Liver (tissue), 8 donors: ENCODE measurements at regions not wholly inside any gene's neighbourhood (a gene's known extent, or its start where the extent isn't known, plus 50 kb on each side); places are given as distances from the start of the nearest gene placed in this dataset.

Experiments
- DNase-seq: peaks from one replicate; pipeline ENCODE4 v3.0.0-alpha.2; 2017; ENCODE audit warnings: low spot score
- H3K27ac ChIP-seq, 2 donors: one replicate each; pipeline ENCODE4 v1.7.0; 2013; ENCODE audit warnings: inconsistent platforms in 2 of 2, low read length in 2 of 2, control low read depth in 1 of 2, low read depth in 1 of 2, mild to moderate bottlenecking in 1 of 2
- H3K27me3 ChIP-seq, 4 donors: one replicate each; pipeline versions ENCODE4 v1.6.1 to v1.7.0; 2013; ENCODE audit warnings: low read length in 3 of 4, inconsistent platforms in 1 of 4, mild to moderate bottlenecking in 1 of 4, moderate library complexity in 1 of 4; ENCODE audit not compliant: control insufficient read depth in 4 of 4, insufficient read depth in 4 of 4
- H3K36me3 ChIP-seq, 4 donors: one replicate each; pipeline versions ENCODE4 v1.6.1 to v1.7.0; 2013; ENCODE audit warnings: low read length in 3 of 4, mild to moderate bottlenecking in 3 of 4, low read depth in 1 of 4, moderate library complexity in 1 of 4; ENCODE audit not compliant: control insufficient read depth in 4 of 4, insufficient read depth in 3 of 4
- H3K4me1 ChIP-seq, 4 donors: one replicate each; pipeline versions ENCODE4 v1.6.1 to v1.7.0; 2013; ENCODE audit warnings: low read length in 3 of 4, mild to moderate bottlenecking in 3 of 4, moderate library complexity in 1 of 4; ENCODE audit not compliant: control insufficient read depth in 4 of 4, insufficient read depth in 4 of 4
- H3K4me3 ChIP-seq, 3 donors: one replicate each; pipeline versions ENCODE4 v1.6.1 to v1.7.0; 2013; ENCODE audit warnings: low read length in 3 of 3, control low read depth in 1 of 3, low read depth in 1 of 3, mild to moderate bottlenecking in 1 of 3
- H3K9ac ChIP-seq, 2 donors: one replicate each; pipeline ENCODE4 v1.7.0; 2013; ENCODE audit warnings: low read length in 2 of 2, mild to moderate bottlenecking in 2 of 2, moderate library complexity in 2 of 2, control low read depth in 1 of 2, low read depth in 1 of 2
- H3K9me3 ChIP-seq, 4 donors: one replicate each; pipeline versions ENCODE4 v1.6.1 to v1.7.0; 2013; ENCODE audit warnings: low read length in 3 of 4; ENCODE audit not compliant: control insufficient read depth in 4 of 4
- ATF3 ChIP-seq: IDR thresholded peaks from 2 replicates; pipeline ENCODE4 v1.6.1; 2016; ENCODE audit warnings: antibody characterized with exemption
- CTCF ChIP-seq: fragments of 150-350 bp; IDR thresholded peaks from 2 replicates; pipeline ENCODE4 v1.5.1; 2017; ENCODE audit warnings: improper control_type of control experiment, low read depth, low read length; ENCODE audit not compliant: missing input control
- EGR1 ChIP-seq, 2 donors: IDR thresholded peaks; 2 replicates each; pipeline ENCODE4 v1.6.1; 2016 to 2018; ENCODE audit warnings: antibody characterized with exemption in 2 of 2, low read depth in 2 of 2
- FOXA1 ChIP-seq: IDR thresholded peaks from 2 replicates; pipeline ENCODE4 v1.6.1; 2016; ENCODE audit warnings: antibody characterized with exemption
- FOXA2 ChIP-seq: IDR thresholded peaks from 2 replicates; pipeline ENCODE4 v1.6.1; 2016; ENCODE audit warnings: antibody characterized with exemption
- GABPA ChIP-seq, 2 donors: IDR thresholded peaks in 1 of 2; conservative IDR thresholded peaks in 1 of 2; 2 replicates each; pipeline ENCODE4 v1.6.1; 2016; ENCODE audit warnings: antibody characterized with exemption in 2 of 2, mild to moderate bottlenecking in 1 of 2, moderate library complexity in 1 of 2
- HNF4A ChIP-seq, 2 donors: conservative IDR thresholded peaks; 2 replicates each; pipeline ENCODE4 v1.6.1; 2016; ENCODE audit warnings: antibody characterized with exemption in 2 of 2, mild to moderate bottlenecking in 2 of 2
- HNF4G ChIP-seq: IDR thresholded peaks from 2 replicates; pipeline ENCODE4 v1.6.1; 2016; ENCODE audit warnings: antibody characterized with exemption
- JUND ChIP-seq, 2 donors: IDR thresholded peaks; 2 replicates each; pipeline ENCODE4 v1.6.1; 2016; ENCODE audit warnings: antibody characterized with exemption in 2 of 2
- MAX ChIP-seq: IDR thresholded peaks from 2 replicates; pipeline ENCODE4 v1.6.1; 2016; ENCODE audit warnings: antibody characterized with exemption
- NR2F2 ChIP-seq: IDR thresholded peaks from 2 replicates; pipeline ENCODE4 v1.6.1; 2016; ENCODE audit warnings: antibody characterized with exemption
- RAD21 ChIP-seq, 2 donors: IDR thresholded peaks; 2 replicates each; pipeline ENCODE4 v1.6.1; 2016; ENCODE audit warnings: antibody characterized with exemption in 2 of 2, mild to moderate bottlenecking in 2 of 2
- REST ChIP-seq: IDR thresholded peaks from 2 replicates; pipeline ENCODE4 v1.6.1; 2016; ENCODE audit warnings: antibody characterized with exemption, mild to moderate bottlenecking
- RXRA ChIP-seq, 2 donors: IDR thresholded peaks; 2 replicates each; pipeline ENCODE4 v1.6.1; 2017 to 2018; ENCODE audit warnings: antibody characterized with exemption in 2 of 2, mild to moderate bottlenecking in 1 of 2
- SP1 ChIP-seq: IDR thresholded peaks from 2 replicates; pipeline ENCODE4 v1.6.1; 2018; ENCODE audit warnings: antibody characterized with exemption, mild to moderate bottlenecking
- TAF1 ChIP-seq: conservative IDR thresholded peaks from 2 replicates; pipeline ENCODE4 v1.6.1; 2016; ENCODE audit warnings: antibody characterized with exemption, mild to moderate bottlenecking
- YY1 ChIP-seq: IDR thresholded peaks from 2 replicates; pipeline ENCODE4 v1.6.1; 2016; ENCODE audit warnings: antibody characterized with exemption, mild to moderate bottlenecking
- ZBTB33 ChIP-seq: IDR thresholded peaks from 2 replicates; pipeline ENCODE4 v1.6.1; 2016; ENCODE audit warnings: antibody characterized with exemption
- WGBS: extraction: QIAGEN DNeasy Blood & Tissue Kit; methylation state at CpG from one replicate; pipeline ENCODE4 v1.1.7; 2013; 5-methylcytosine and 5-hydroxymethylcytosine counted together
- donor health status: healthy.
- donor health status: healthy.
- donor health status: healthy.
- donor health status: healthy.
- donor health status: healthy.

- Histone ChIP-seq H3K27me3 (no peaks in the 10 kb centered on the region), H3K4me1 (no peaks in the 10 kb centered on the region), H3K9me3 (no peaks in the 10 kb centered on the region), H3K36me3 (no peaks in the 10 kb centered on the region), H3K4me3 (no peak overlapping the region), H3K9ac (no peak overlapping the region), H3K27ac (no peak overlapping the region)
- no peak for DNase-seq
- TF ChIP-seq ATF3 (no peak), EGR1 (IDR thresholded peaks at IDR 0.05; ENCODE audit: low read depth in 2 of 2) (no peak), MAX (no peak), YY1 (no peak), REST (no peak), SP1 (no peak), HNF4A (conservative IDR thresholded peaks at IDR 0.05) (no peak), RXRA (IDR thresholded peaks at IDR 0.05) (no peak), CTCF (no peak), TAF1 (no peak), FOXA2 (no peak), GABPA (IDR thresholded peaks at IDR 0.05 in 1 of 2, conservative IDR thresholded peaks at IDR 0.05 in 1 of 2) (no peak), HNF4G (no peak), ZBTB33 (no peak), FOXA1 (no peak), NR2F2 (no peak), JUND (IDR thresholded peaks at IDR 0.05) (no peak), RAD21 (IDR thresholded peaks at IDR 0.05) (no peak)
- 48% methylated on average over 4 of the region's 4 CpGs for WGBS
Measured at GRCh38 chr7:121447911-121448300, 51.8 kb upstream of the FAM3C start.
